ENCODE measurements at regions not wholly inside any gene's neighbourhood (a gene's known extent, or its start where the extent isn't known, plus 50 kb on each side); places are given as distances from the start of the nearest gene placed in this dataset.
"Not testable (repeated sequence)": the region's sequence is repeated elsewhere in the genome, so short reads cannot be mapped to it uniquely, and the experiment has no call there.

DNA sequence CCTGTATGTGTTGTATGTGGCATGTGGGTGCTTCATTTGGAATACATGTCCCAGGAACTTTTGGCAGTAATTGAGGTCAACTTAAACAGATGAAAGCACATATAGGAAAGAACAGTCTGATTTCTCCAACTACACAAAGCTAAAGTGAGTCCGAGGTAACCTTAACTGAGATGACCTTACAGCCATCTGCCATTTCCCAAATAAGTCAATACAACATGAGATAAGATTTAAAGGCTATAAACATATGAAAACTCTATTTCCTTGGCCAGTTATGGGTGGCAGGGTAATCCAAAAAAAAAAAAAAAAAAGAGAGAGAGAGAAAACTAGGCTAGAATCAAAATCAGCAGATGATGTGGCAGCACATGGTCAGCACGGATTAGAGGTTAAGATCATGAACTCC, 1068.3 kb downstream of the KHDRBS2 start:
- DNase-seq, result no peak

DNA sequence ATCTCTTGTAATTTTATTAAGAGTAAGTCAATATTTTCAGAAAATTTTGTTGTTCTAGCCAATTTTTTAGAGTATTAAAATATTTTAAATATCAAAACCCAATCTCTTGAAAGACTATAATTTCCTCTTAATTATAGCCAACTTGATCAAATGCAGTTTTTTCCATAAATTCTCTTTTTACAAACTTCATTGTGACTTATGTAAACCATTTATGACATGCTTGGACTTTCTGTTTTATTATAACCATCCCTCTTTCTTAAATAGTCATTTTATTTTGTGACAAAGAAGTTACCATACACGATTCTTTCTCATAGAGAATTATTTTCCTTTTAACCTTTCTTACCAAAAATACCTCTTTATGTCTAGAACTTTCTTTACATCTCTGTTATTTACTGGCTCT, 1075.5 kb downstream of the KHDRBS2 start:
- DNase-seq, result no peak

DNA sequence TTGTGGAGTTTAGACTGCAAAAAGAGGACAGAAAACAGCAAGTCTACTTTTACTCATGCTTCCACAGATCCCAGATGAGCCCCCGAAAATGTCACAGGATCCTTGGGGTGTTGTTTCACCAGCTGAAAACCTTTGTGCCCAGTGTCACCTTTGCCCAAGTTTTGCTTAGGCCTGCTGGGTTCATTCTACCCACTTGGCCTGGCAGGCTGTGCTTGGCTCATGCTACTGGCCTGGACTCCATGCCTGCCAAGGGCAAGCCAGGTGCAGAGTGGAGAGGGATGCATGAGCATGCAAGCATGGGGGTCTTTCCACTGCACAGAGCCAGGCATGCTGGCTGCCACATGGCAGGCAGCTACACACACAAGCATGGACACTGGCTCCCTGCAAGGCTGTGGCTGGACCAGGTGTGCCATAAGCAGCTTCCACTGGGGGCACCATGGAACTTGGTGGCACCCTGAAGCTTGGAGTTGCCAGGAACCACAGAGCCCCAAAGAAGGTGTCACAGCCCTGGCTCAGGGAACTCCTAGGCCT, 1082.0 kb downstream of the KHDRBS2 start:
- DNase-seq, result no peak

DNA sequence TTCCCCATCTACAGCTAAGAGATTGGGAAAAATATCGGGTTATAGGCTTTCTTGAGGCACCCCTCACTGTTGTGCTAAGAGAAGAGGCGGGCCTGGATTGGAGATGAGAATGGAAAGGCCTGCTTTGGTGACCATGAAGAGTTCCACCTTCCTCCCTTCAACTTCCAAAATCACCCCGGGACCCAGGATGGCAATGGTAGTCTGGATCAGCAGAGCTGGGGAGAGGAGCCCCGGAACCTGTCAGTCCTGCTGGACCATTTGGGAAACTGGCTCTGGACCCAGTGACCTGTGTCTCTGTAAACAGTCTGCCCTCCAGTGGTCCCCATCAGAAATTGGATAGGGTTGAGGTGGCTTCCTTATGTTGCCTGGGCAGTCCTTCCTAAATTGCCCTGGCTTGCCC, 1085.6 kb downstream of the KHDRBS2 start:
- DNase-seq, result no peak

DNA sequence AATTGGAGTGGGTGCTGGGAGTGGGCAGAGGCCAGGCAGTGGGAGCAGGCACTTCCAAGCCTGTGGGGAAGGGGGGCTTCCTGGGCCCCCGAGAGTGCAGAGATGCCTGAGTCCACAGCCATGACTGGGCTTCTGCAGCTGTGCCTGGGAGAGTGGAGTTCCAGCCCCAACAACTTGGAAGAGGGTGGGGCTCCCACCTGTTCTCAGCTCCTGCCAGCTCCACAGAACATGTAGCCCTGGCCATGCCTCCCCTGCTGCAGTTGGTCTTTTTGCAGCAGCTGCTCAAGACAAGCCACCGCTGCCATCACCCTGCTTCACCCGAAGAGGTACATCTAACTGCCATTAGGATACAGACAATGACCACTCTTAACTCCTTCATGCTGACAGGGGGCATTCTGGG, 1092.3 kb downstream of the KHDRBS2 start:
- DNase-seq, result no peak

DNA sequence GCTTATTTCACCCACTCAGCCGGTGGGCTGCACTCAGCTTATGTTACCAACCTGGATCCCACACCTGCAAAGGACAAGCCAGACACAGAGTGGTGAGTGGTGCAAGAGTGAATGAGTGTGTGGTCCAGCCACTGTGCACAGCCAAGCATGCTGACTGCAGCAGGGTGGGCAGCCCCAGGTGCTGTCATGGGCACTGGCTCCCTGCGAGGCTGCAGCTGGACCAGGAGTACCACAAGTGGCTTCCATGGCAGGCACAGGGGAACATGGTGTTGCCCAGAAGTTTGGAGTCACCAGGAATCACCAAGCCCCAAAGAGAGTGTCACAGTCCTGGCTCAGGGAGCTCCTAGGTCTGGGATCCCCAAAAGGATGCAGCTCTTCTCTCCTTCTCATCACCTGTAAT, 1093.4 kb downstream of the KHDRBS2 start:
- DNase-seq, result no peak

DNA sequence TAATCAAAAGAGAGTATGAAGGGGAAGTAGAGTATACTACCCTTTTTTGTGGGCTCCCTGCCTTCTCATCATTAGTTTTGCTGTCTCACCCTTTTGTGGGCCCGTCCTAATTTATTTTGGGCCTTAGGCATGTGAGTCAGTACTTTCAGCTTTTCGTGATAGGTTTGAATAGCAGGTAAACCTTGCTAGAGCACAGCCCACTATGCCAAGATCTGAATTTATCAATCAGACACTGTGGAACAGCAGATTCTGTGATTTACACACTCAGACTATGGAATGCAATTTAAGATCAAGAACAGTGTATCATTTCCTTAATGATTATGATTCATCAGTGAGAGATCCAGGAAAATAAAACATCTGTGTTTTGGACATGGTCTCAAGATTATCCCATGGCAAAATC, 1117.1 kb downstream of the KHDRBS2 start:
- DNase-seq, result no peak

DNA sequence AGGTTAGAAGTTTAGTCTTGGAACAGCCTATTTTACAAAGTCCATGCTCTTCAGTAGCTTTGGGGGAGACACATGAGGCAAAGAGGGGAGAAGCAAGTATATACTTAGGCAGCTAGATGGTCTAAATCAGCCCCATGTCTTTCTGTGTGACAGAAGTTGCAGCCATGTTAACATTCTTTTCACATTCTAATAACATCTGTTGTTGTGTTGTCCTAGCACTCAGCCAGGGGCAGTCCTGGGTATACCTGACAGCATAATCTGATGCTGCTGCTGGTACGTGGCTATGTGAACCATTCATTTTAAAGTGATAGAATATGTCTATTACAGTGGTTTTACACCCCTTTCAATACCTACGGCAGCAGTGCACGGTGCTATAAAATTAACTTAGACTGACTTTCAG, 1137.0 kb downstream of the KHDRBS2 start:
- not testable (repeated sequence) for DNase-seq

DNA sequence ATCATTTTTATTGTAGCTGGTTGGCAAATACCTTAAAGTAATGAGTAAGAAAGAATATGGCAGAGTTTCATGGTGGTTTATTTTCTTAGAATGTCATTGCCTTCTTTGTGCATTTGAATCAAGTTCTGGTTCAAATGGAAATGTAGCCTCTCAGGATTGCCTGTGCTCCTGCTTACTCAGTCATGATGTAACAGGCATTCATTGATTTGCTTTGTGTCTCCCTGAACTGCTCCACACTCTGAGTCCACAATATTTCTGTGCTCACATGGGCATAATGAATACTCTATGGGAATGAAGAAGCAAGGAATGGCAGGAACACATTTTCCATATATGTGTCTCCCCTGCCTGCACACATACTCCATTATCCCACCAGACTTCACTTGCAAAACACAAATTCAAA, 1143.8 kb downstream of the KHDRBS2 start:
- not testable (repeated sequence) for DNase-seq

DNA sequence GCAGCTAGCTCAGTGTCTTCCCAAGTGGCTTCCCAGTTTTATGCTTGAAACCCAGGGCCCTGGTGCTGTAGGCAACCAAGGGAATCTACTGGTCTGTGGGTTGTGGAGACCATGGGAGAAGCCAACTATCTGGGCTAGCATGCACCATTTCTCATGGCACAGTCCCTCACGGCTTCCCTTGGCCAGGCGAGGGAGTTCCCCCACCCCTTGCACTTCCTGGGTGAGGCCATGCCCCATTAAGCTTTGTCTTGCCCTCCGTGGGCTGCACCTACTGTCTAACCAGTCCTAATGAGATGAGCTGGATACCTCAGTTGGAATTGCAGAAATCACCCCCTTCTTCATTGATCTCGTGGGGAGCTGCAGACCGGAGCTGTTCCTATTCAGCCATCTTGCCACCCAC, 1152.0 kb downstream of the KHDRBS2 start:
- no peak for DNase-seq

DNA sequence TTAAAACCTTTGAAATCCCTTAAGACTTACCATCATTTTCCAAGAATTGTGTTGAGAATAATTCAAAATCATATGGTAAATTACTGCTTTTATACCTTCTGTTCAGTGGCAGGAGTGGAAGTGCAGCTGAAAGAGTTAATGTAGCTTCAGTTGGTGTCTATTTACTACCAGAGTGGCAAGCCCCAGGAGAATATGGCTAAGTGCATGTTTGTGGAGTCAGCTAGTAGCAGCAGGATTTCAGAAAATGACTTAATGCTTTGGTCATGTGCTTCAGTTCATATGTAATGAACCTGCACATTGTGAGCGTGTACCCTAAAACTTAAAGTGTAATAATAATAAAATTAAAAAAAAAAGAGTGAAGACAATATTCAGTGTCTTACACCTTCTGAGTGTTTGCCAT, 1171.8 kb downstream of the KHDRBS2 start:
- DNase-seq, result not testable (repeated sequence)

DNA sequence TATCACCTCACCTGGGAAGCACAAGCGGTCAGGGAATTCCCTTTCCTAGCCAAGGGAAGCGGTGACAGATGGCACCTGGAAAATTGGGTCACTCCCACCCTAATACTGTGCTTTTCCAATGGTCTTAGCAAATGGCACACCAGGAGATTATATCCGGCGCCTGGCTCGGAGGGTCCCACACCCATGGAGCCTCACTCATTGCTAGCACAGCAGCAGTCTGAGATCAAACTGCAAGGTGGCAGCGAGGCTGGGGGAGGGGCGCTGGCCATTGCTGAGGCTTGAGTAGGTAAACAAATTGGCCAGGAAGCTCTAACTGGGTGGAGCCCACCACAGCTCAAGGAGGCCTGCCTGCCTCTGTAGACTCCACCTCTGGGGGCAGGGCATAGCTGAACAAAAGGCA, 1178.1 kb downstream of the KHDRBS2 start:
- not testable (repeated sequence) for DNase-seq

DNA sequence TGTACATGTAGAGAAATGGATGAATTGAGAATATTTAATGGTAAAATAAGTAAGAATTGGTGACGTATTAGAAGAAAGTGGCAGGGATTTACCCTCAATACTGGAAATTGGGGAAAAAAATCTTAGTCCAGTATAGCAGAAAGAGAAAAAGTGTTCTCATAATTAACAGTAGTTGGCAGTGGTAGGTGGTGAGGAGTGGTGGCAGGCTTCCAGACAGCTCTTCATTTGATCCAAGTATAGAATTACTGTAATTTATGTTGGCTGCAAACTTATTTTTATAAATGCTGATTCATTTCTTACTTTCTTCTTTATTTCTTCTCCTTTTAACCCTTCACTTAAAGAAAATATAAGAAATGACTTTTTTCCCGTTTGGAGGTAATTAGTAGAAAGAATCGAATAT, 1182.4 kb downstream of the KHDRBS2 start:
- DNase-seq, result peak in 4 of 58 donors; percentile 1 to 14 (median 6)

DNA sequence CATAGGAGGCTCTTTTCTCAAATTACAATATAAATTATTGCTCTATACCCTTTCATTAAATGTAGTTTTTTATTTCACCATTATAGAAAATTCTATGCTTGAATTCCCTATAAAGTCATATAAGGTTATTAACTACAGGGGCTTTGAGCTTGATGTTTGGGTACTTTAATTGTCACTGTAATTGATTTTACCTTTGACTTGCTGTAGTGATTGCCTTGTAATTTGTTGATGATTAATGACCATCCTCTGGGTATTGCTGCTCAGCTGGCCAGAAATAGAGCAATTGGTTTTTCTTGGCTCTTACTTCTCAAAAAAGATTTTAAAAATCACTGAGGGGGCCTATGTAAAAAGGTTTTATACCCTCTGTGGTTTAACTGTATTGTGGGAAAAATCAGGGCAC, 1186.0 kb downstream of the KHDRBS2 start:
- no peak for DNase-seq

DNA sequence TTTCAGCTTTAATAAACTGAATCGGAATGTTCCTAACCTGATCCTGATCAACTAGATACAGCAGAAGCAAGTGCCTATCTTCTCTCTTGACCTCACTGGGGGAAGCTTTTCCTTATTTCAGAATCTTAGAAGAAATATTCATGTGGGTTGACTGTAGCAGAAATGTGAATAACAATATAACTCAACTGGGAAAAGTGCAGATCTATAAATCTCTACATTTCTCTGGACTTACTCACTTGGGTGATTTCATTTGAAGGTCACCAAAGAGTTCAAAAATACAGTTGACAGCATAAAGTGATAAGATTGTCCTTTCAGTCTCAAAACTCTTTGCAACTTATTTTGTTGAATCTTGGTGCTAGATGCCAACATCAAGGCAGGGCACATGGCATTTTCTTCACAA, 1186.5 kb downstream of the KHDRBS2 start:
- not testable (repeated sequence) for DNase-seq

DNA sequence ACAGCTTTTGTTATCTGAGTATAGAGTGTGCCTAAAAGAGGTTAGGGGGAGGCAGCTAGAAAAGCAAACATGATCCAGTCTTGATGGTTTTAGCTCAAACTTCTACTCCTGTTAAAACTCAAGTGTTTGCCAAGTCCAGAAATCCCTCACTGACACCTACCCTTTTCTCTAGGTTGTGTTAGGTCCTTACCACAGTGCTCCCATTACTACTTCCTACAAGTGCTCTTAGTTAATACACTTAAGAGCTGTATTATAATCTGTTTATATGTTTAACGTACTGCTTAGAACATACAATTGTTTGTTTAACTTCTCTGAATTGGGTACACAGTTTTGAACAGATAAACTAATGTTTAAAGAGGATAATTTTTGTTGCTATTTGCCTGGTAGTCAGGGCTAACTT, 1198.0 kb downstream of the KHDRBS2 start:
- DNase-seq, result not testable (repeated sequence)

DNA sequence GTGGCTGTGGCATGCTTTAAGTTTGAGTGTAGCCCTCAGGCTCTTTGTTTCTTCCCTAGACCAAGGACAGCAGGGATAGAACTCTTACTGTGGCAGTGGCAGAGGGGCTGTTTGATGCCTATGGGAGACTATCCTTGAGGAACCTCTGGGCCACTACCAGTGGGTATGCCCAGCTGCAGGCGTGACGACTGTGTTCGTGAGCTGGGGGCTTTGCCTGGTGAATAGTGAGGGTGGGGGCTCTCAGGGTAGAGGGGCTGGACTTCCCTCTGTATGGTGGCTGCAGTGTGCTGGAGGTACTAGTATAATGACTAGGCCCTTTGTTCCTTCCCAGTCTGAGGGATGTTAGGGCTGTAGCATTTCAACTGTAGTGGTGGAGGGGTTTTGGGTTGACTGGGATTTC, 1242.0 kb downstream of the KHDRBS2 start:
- no peak for DNase-seq

All from anterior cingulate cortex (tissue), 58 donors.